NCI-H345 treated with DMSO at 0.1 percent for 48 hours (cell line): ENCODE measurements at regions not wholly inside any gene's neighbourhood (a gene's known extent, or its start where the extent isn't known, plus 50 kb on each side); places are given as distances from the start of the nearest gene placed in this dataset.
"Not testable (repeated sequence)": the region's sequence is repeated elsewhere in the genome, so short reads cannot be mapped to it uniquely, and the experiment has no call there.

Experiments used
- DNase-seq: peaks from one replicate; lab custom pipeline; 2025; ENCODE audit not compliant: unreplicated experiment; lab: John Stamatoyannopoulos, UW

GRCh38 chr13:58712191-58712590 is 1080.6 kb downstream of the PCDH17 start:
- DNase-seq, result no peak

GRCh38 chr13:58714016-58714415 is 1082.5 kb downstream of the PCDH17 start:
- not testable (repeated sequence) for DNase-seq

DNA sequence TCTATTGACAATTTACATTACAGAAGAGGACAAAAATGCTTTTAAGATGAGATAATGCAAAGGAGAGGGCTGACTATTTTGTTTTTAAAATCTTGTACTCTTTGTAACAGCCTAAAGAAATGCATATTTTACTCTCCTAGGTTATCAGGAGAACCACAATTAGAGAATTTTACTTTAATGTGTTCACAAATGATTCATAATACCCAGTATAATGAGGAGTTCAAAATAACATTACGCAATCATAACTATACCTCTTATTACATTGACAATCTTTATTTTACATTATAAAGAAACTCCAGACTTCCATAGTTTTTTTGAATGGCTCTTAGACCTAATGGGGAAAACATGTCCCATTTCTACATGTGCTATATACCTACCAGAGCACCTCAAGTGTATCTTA is 1089.7 kb downstream of the PCDH17 start:
- DNase-seq, result no peak

DNA sequence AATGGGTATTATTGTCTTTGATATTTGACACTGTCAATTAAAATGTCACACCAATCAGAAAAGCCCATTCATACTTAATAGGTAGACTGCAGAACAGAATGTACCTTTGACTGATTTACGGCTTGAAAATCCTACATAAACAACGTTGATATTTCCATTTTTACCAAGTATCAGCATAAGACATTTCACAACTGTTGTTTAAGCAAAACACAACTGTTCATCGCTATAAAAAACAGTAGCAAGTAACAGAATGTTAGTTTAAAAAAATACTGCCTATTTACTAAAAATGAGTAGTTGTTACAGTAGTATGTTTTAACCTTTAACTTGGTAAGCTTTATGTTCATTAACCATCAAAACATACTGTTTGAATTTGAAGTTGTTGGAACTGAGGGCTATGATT is 1096.6 kb downstream of the PCDH17 start:
- no peak for DNase-seq

GRCh38 chr13:58729361-58729760 is 1097.8 kb downstream of the PCDH17 start:
- no peak for DNase-seq

DNA sequence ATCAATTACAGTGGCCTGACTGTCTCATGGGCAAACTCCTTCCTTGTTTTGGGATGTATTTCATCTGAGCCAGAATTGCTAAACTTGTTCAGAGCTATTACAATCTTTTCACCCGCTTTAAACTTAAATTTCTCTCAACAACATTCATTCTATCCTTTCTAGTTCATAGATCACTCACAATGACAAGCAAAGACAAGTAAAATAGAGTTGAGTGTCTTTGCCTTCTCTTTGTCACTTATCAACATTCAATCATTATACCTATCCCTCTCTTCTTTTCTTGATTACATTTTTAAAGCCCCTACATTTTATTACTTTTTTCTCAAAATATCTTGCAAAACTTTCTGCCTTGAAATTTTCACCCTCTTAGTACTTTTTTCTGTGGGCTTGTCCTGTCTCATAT is 1113.1 kb downstream of the PCDH17 start:
- DNase-seq, result no peak

DNA sequence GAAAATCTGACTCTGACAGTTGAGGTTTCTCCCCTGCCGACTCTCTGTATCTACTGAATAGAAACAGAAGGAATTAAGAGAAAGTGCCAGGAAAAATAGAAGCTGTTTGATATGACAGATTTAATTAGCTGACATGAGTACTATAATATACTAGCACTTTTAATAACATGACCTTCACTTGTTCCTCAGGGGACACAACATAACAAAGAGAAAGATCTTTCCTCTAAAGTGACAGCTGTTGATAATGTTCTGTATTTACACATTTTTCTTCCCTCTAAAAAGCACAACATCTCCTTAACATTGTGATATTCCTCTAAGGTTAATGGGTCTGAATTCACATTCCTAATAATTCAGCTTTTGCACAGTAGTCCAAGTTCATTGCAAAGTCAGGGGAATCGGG is 1136.0 kb downstream of the PCDH17 start:
- DNase-seq, result no peak

- DNase-seq, result no peak
Observed at GRCh38 chr13:58773280-58773859, 1141.8 kb downstream of the PCDH17 start.

GRCh38 chr13:58782736-58783135 is 1151.2 kb downstream of the PCDH17 start:
- no peak for DNase-seq

GRCh38 chr13:58792854-58793253 is 1161.3 kb downstream of the PCDH17 start:
- no peak for DNase-seq

DNA sequence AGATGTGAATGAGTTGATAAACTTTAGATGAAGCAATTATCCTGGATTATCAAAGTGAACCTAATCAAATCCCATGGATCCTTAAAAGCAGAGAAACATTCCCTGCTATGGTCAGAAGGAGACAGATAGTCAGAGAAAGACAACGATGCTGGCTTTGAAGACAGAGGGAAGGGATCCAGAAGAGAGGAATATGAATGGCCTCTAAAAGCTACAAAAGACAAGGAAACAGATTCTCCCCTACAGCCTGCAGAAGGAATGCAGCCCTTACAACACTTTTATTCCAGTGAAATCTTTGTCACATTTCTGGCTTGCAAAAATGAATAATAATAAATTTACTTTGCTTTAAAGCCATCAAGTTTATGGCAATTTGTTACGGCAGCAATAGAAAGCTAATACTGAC is 1164.2 kb downstream of the PCDH17 start:
- DNase-seq, result no peak

- DNase-seq, result no peak
Observed at GRCh38 chr13:58804832-58805231, 1173.3 kb downstream of the PCDH17 start.

DNA sequence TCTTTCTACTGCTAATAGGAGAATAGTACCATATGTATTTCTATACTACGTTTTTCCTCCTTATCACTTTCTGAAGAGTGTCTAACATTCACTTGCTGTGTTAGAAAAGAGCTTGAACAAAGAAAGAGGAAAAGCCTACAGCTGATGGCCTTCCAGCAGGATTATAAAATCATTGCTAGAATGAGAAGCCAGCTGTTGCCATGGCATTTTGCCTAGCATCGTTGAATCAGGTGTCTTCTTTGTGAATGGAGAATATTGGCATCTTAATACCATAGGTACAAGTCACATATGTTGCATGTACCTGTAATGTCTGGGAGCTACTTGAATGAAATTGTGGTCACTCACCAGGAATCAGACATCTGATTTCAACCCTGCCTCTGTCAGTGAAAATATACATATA is 1174.9 kb downstream of the PCDH17 start:
- no peak for DNase-seq

DNA sequence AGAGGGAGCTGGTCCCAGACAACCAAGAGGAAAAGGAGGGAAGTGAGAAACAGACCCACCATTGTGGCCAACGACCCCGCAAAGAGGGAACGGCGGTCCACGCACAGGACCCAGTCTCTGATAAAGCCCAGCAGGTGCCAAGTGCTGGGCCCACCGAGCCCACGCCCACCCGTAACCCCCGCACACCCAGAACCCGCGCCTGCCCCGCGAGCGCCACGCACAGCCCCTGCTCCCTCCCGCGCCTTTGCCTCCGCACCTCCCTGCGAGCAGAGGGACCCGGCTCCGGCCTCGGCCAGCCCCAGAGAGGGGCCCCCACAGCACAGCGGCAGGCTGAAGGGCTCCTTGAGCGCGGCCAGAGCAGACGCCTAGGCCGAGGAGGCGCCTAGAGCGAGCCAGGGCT is 1192.2 kb downstream of the PCDH17 start:
- DNase-seq, result no peak

DNA sequence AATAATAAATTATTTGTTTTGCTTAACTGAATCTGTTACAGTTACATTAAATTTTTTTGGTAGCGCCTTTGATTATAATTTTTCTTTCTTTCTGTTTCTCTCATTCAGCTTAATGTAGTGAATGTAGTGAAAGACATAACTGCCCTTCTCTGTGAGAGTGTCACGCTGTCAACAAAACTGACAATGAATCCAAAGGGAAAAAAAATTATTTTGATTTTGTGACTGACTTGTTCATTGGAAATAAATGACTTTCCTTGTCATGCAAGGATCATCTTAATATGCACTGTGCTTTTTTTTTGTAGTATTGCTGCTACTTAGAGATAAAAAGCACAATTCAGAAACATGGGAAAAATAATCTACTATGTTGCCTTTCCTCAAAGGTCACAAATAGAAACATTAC is 1196.4 kb downstream of the PCDH17 start:
- DNase-seq, result no peak

GRCh38 chr13:58830841-58831240 is 1199.3 kb downstream of the PCDH17 start:
- no peak for DNase-seq

GRCh38 chr13:58838615-58839014 is 1207.1 kb downstream of the PCDH17 start:
- no peak for DNase-seq

GRCh38 chr13:58843071-58843470 is 1211.5 kb downstream of the PCDH17 start:
- no peak for DNase-seq

DNA sequence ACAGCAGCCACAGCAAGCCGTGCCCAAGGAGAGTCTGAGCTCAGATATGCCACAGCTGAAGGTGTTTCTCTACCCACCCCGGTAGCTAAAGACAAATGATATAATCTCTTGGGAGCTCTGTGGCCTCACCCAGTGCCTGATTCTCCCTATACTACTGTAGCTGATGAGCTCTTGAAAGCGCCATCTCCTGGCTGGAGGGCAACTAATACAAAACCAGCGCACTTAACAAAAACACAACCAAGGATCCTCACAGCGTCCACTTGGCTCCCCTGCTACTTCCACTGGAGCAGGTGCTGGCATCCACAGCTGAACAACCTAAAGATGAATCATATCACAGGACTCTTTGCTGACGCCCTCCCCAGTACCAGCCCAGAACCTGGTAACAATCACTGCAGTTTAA is 1212.0 kb downstream of the PCDH17 start:
- no peak for DNase-seq

- DNase-seq, result no peak
Observed at GRCh38 chr13:58850161-58850560, 1218.6 kb downstream of the PCDH17 start.

GRCh38 chr13:58852076-58852475 is 1220.5 kb downstream of the PCDH17 start:
- DNase-seq, result no peak

GRCh38 chr13:58855283-58855682 is 1223.7 kb downstream of the PCDH17 start:
- no peak for DNase-seq

DNA sequence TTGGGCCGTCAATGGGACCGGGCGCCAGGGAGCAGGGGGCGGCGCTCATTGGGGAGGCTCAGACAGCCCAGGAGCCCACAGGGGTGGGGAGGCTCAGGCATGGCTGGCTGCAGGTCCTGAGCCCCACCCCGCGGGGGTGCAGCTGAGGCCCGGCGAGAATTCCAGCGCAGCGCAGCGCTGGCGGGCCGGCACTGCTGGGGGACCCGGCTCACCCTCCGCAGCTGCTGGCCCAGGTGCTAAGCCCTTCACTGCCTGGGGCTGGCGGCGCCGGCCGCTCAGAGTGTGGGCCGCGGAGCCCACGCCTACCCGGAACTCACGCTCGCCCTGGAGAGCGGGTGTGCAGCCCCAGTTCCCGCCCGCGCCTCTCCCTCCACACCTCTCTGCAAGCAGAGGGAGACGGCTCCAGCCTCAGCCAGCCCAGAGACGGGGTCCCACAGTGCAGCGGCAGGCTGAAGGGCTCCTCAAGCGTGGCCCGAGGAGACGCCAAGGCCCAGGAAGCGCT is 1227.4 kb downstream of the PCDH17 start:
- no peak for DNase-seq
